NCI-H774 (cell line): ENCODE measurements at regions not wholly inside any gene's neighbourhood (a gene's known extent, or its start where the extent isn't known, plus 50 kb on each side); places are given as distances from the start of the nearest gene placed in this dataset.

Experiments used
- DNase-seq: peaks from one replicate; lab custom pipeline; 2025; lab: John Stamatoyannopoulos, UW

GRCh38 chr21:18954441-18954844, 550.9 kb upstream of the TMPRSS15 start:
- no peak for DNase-seq

GRCh38 chr21:18959817-18960216, 556.2 kb upstream of the TMPRSS15 start:
- no peak for DNase-seq

GRCh38 chr21:18960306-18960705, 556.7 kb upstream of the TMPRSS15 start:
- DNase-seq, result no peak

- DNase-seq, result no peak
These were observed 566.8 kb upstream of the TMPRSS15 start for GRCh38 chr21:18970416-18970815.

GRCh38 chr21:18970941-18971340, 567.4 kb upstream of the TMPRSS15 start:
- no peak for DNase-seq

GRCh38 chr21:18985584-18985983, 582.0 kb upstream of the TMPRSS15 start:
- no peak for DNase-seq

- no peak for DNase-seq
These were observed 582.6 kb upstream of the TMPRSS15 start for GRCh38 chr21:18986197-18986596.

- no peak for DNase-seq
These were observed 584.0 kb upstream of the TMPRSS15 start for GRCh38 chr21:18987520-18988026.

GRCh38 chr21:18989953-18990495, 586.4 kb upstream of the TMPRSS15 start:
- no peak for DNase-seq

GRCh38 chr21:18991846-18992245, 588.3 kb upstream of the TMPRSS15 start:
- no peak for DNase-seq

- DNase-seq, result no peak
These were observed 606.7 kb upstream of the TMPRSS15 start for GRCh38 chr21:19010251-19010650.

- no peak for DNase-seq
These were observed 607.4 kb upstream of the TMPRSS15 start for GRCh38 chr21:19010996-19011395.

- DNase-seq, result no peak
These were observed 607.9 kb upstream of the TMPRSS15 start for GRCh38 chr21:19011451-19011850.

- no peak for DNase-seq
These were observed 610.3 kb upstream of the TMPRSS15 start for GRCh38 chr21:19013916-19014315.

- DNase-seq, result no peak
These were observed 614.9 kb upstream of the TMPRSS15 start for GRCh38 chr21:19018529-19018928.

GRCh38 chr21:19022978-19023377, 619.4 kb upstream of the TMPRSS15 start:
- no peak for DNase-seq

- DNase-seq, result no peak
These were observed 623.3 kb upstream of the TMPRSS15 start for GRCh38 chr21:19026911-19027310.

GRCh38 chr21:19029816-19030215, 626.2 kb upstream of the TMPRSS15 start:
- no peak for DNase-seq

GRCh38 chr21:19031953-19032352, 628.4 kb upstream of the TMPRSS15 start:
- no peak for DNase-seq

- no peak for DNase-seq
These were observed 630.5 kb upstream of the TMPRSS15 start for GRCh38 chr21:19034041-19034440.

- DNase-seq, result no peak
These were observed 631.0 kb upstream of the TMPRSS15 start for GRCh38 chr21:19034560-19034959.

- no peak for DNase-seq
These were observed 642.3 kb upstream of the TMPRSS15 start for GRCh38 chr21:19045876-19046275.

GRCh38 chr21:19048098-19048672, 644.6 kb upstream of the TMPRSS15 start:
- no peak for DNase-seq

GRCh38 chr21:19049567-19049966, 646.0 kb upstream of the TMPRSS15 start:
- DNase-seq, result no peak
